ENCODE measurements at regions not wholly inside any gene's neighbourhood (a gene's known extent, or its start where the extent isn't known, plus 50 kb on each side); places are given as distances from the start of the nearest gene placed in this dataset.

DNA sequence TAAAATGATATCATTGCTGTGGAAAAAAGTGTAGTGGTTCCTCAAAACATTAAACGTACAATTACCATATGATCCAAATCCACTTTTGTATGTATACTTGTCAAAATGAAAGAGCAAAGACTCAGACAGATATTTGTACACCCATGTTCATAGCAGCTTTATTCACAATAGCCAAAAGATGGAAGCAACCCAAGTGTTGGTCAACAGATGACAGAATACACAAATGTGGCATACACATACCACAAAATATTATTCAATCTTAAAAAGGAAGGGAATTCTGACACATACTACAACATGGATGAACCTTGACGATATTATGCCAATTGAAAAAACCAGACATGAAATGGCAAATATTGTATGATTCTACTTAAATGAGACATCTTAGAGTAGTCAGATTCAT is 524.5 kb upstream of the WWC1 start:
- TF ChIP-seq, protein P1, sequence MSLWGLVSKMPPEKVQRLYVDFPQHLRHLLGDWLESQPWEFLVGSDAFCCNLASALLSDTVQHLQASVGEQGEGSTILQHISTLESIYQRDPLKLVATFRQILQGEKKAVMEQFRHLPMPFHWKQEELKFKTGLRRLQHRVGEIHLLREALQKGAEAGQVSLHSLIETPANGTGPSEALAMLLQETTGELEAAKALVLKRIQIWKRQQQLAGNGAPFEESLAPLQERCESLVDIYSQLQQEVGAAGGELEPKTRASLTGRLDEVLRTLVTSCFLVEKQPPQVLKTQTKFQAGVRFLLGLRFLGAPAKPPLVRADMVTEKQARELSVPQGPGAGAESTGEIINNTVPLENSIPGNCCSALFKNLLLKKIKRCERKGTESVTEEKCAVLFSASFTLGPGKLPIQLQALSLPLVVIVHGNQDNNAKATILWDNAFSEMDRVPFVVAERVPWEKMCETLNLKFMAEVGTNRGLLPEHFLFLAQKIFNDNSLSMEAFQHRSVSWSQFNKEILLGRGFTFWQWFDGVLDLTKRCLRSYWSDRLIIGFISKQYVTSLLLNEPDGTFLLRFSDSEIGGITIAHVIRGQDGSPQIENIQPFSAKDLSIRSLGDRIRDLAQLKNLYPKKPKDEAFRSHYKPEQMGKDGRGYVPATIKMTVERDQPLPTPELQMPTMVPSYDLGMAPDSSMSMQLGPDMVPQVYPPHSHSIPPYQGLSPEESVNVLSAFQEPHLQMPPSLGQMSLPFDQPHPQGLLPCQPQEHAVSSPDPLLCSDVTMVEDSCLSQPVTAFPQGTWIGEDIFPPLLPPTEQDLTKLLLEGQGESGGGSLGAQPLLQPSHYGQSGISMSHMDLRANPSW (CRISPR knock-in tag; conservative IDR thresholded peaks at IDR 0.05; ENCODE audit: low read depth): no peak
- TF ChIP-seq, protein P2, sequence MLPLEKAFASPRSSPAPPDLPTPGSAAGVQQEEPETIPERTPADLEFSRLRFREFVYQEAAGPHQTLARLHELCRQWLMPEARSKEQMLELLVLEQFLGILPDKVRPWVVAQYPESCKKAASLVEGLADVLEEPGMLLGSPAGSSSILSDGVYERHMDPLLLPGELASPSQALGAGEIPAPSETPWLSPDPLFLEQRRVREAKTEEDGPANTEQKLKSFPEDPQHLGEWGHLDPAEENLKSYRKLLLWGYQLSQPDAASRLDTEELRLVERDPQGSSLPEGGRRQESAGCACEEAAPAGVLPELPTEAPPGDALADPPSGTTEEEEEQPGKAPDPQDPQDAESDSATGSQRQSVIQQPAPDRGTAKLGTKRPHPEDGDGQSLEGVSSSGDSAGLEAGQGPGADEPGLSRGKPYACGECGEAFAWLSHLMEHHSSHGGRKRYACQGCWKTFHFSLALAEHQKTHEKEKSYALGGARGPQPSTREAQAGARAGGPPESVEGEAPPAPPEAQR (CRISPR knock-in tag; IDR thresholded peaks at IDR 0.05): no peak
- TF ChIP-seq ZNF671 (CRISPR knock-in tag; IDR thresholded peaks at IDR 0.05) (no peak), ZNF138 (CRISPR knock-in tag; conservative IDR thresholded peaks at IDR 0.05) (no peak), NR2C2 (CRISPR knock-in tag; IDR thresholded peaks at IDR 0.05) (no peak), NFYB (CRISPR knock-in tag; conservative IDR thresholded peaks at IDR 0.05; ENCODE audit: low read depth) (no peak), ATF1 (CRISPR knock-in tag; IDR thresholded peaks at IDR 0.05) (no peak), JAZF1 (CRISPR knock-in tag; IDR thresholded peaks at IDR 0.05) (no peak)
- TF ChIP-seq, protein P3, sequence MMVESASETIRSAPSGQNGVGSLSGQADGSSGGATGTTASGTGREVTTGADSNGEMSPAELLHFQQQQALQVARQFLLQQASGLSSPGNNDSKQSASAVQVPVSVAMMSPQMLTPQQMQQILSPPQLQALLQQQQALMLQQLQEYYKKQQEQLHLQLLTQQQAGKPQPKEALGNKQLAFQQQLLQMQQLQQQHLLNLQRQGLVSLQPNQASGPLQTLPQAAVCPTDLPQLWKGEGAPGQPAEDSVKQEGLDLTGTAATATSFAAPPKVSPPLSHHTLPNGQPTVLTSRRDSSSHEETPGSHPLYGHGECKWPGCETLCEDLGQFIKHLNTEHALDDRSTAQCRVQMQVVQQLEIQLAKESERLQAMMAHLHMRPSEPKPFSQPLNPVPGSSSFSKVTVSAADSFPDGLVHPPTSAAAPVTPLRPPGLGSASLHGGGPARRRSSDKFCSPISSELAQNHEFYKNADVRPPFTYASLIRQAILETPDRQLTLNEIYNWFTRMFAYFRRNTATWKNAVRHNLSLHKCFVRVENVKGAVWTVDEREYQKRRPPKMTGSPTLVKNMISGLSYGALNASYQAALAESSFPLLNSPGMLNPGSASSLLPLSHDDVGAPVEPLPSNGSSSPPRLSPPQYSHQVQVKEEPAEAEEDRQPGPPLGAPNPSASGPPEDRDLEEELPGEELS (CRISPR knock-in tag; IDR thresholded peaks at IDR 0.05): no peak
- TF ChIP-seq, protein P4, sequence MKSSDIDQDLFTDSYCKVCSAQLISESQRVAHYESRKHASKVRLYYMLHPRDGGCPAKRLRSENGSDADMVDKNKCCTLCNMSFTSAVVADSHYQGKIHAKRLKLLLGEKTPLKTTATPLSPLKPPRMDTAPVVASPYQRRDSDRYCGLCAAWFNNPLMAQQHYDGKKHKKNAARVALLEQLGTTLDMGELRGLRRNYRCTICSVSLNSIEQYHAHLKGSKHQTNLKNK (CRISPR knock-in tag; IDR thresholded peaks at IDR 0.05): no peak
- TF ChIP-seq, protein P5, sequence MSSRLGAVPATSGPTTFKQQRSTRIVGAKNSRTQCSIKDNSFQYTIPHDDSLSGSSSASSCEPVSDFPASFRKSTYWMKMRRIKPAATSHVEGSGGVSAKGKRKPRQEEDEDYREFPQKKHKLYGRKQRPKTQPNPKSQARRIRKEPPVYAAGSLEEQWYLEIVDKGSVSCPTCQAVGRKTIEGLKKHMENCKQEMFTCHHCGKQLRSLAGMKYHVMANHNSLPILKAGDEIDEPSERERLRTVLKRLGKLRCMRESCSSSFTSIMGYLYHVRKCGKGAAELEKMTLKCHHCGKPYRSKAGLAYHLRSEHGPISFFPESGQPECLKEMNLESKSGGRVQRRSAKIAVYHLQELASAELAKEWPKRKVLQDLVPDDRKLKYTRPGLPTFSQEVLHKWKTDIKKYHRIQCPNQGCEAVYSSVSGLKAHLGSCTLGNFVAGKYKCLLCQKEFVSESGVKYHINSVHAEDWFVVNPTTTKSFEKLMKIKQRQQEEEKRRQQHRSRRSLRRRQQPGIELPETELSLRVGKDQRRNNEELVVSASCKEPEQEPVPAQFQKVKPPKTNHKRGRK (CRISPR knock-in tag; IDR thresholded peaks at IDR 0.05; ENCODE audit: borderline replicate concordance): no peak
- TF ChIP-seq, protein P6, sequence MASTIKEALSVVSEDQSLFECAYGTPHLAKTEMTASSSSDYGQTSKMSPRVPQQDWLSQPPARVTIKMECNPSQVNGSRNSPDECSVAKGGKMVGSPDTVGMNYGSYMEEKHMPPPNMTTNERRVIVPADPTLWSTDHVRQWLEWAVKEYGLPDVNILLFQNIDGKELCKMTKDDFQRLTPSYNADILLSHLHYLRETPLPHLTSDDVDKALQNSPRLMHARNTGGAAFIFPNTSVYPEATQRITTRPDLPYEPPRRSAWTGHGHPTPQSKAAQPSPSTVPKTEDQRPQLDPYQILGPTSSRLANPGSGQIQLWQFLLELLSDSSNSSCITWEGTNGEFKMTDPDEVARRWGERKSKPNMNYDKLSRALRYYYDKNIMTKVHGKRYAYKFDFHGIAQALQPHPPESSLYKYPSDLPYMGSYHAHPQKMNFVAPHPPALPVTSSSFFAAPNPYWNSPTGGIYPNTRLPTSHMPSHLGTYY (CRISPR knock-in tag; IDR thresholded peaks at IDR 0.05): no peak
- TF ChIP-seq, protein P7, sequence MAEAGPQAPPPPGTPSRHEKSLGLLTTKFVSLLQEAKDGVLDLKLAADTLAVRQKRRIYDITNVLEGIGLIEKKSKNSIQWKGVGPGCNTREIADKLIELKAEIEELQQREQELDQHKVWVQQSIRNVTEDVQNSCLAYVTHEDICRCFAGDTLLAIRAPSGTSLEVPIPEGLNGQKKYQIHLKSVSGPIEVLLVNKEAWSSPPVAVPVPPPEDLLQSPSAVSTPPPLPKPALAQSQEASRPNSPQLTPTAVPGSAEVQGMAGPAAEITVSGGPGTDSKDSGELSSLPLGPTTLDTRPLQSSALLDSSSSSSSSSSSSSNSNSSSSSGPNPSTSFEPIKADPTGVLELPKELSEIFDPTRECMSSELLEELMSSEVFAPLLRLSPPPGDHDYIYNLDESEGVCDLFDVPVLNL (CRISPR knock-in tag; IDR thresholded peaks at IDR 0.05; ENCODE audit: borderline replicate concordance, low read depth): no peak
- TF ChIP-seq, protein P8, sequence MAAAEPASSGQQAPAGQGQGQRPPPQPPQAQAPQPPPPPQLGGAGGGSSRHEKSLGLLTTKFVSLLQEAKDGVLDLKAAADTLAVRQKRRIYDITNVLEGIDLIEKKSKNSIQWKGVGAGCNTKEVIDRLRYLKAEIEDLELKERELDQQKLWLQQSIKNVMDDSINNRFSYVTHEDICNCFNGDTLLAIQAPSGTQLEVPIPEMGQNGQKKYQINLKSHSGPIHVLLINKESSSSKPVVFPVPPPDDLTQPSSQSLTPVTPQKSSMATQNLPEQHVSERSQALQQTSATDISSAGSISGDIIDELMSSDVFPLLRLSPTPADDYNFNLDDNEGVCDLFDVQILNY (CRISPR knock-in tag; IDR thresholded peaks at IDR 0.05): no peak
- TF ChIP-seq, protein P9, sequence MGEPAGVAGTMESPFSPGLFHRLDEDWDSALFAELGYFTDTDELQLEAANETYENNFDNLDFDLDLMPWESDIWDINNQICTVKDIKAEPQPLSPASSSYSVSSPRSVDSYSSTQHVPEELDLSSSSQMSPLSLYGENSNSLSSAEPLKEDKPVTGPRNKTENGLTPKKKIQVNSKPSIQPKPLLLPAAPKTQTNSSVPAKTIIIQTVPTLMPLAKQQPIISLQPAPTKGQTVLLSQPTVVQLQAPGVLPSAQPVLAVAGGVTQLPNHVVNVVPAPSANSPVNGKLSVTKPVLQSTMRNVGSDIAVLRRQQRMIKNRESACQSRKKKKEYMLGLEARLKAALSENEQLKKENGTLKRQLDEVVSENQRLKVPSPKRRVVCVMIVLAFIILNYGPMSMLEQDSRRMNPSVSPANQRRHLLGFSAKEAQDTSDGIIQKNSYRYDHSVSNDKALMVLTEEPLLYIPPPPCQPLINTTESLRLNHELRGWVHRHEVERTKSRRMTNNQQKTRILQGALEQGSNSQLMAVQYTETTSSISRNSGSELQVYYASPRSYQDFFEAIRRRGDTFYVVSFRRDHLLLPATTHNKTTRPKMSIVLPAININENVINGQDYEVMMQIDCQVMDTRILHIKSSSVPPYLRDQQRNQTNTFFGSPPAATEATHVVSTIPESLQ (CRISPR knock-in tag; IDR thresholded peaks at IDR 0.05): no peak
- Mint-ChIP-seq H3K4me3 (no peak overlapping the region), H3K27ac (no peak overlapping the region), H3K27me3 (ENCODE audit: low read depth) (no peaks in the 10 kb centered on the region), H3K36me3 (peaks cover 4% of the 10 kb centered on the region; the same call in 1 of the 2 replicates), H3K4me1 (peaks cover 35% of the 10 kb centered on the region), H3K9me3 (peaks cover 16% of the 10 kb centered on the region)
- no peak for DNase-seq (ENCODE audit: low spot score)
- no peak for ATAC-seq
- CTCF ChIA-PET: no interaction called here
- POLR2A ChIA-PET: no interaction called here
